Stomach smooth muscle (tissue), 2 donors: ENCODE measurements at regions not wholly inside any gene's neighbourhood (a gene's known extent, or its start where the extent isn't known, plus 50 kb on each side); places are given as distances from the start of the nearest gene placed in this dataset.
"Not testable (repeated sequence)": the region's sequence is repeated elsewhere in the genome, so short reads cannot be mapped to it uniquely, and the experiment has no call there.

ENCODE experiments used
- H3K27ac ChIP-seq: one replicate; pipeline ENCODE4 v1.7.0; 2013; ENCODE audit warnings: mild to moderate bottlenecking, low read length, inconsistent platforms
- H3K27me3 ChIP-seq, 2 donors: one replicate each; pipeline ENCODE4 v1.7.0; 2013; ENCODE audit warnings: low read length in 2 of 2; ENCODE audit not compliant: insufficient read depth in 2 of 2, control insufficient read depth in 1 of 2
- H3K36me3 ChIP-seq, 2 donors: one replicate each; pipeline ENCODE4 v1.7.0; 2013; ENCODE audit warnings: low read length in 2 of 2; ENCODE audit not compliant: control insufficient read depth in 2 of 2, insufficient read depth in 2 of 2
- H3K4me1 ChIP-seq: one replicate; pipeline ENCODE4 v1.7.0; 2013; ENCODE audit warnings: low read length; ENCODE audit not compliant: control insufficient read depth, insufficient read depth
- H3K4me3 ChIP-seq, 2 donors: one replicate each; pipeline ENCODE4 v1.7.0; 2013; ENCODE audit warnings: low read length in 2 of 2
- H3K9ac ChIP-seq, 2 donors: one replicate each; pipeline ENCODE4 v1.7.0; 2013; ENCODE audit warnings: low read length in 2 of 2, mild to moderate bottlenecking in 1 of 2
- H3K9me3 ChIP-seq, 2 donors: one replicate each; pipeline ENCODE4 v1.7.0; 2013; ENCODE audit warnings: low read length in 2 of 2; ENCODE audit not compliant: control insufficient read depth in 2 of 2
- donor health status: healthy.
- donor health status: Pancreatic carcinoma.

DNA sequence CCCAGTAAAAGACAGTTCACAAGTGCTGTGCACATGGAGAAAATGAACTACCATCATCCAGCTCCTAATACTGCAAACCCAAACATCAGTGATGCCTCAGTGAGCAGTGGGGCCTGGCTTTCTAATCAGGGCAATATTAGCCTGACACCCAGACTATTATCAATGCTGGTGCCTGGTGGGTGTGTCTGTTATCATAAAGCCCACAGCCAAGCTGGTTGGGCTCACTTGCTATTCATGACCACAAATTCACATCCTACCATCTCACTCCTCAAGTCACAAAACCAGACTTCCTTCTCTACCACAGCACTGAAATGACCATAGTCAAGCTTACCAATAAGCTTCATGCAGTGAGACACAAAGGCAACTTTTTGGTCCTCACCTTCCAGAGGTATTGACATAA, 180.8 kb upstream of the PLN start:
- Histone ChIP-seq H3K27me3 (no peaks in the 10 kb centered on the region), H3K9ac (no peak overlapping the region), H3K4me3 (no peak overlapping the region), H3K9me3 (no peaks in the 10 kb centered on the region), H3K36me3 (no peaks in the 10 kb centered on the region), H3K27ac (no peak overlapping the region), H3K4me1 (no peaks in the 10 kb centered on the region)

GRCh38 chr6:118370722-118371121, 177.4 kb upstream of the PLN start:
- Histone ChIP-seq H3K9me3 (no peaks in the 10 kb centered on the region), H3K27me3 (no peaks in the 10 kb centered on the region), H3K9ac (no peak overlapping the region), H3K4me1 (no peaks in the 10 kb centered on the region), H3K4me3 (no peak overlapping the region), H3K36me3 (no peaks in the 10 kb centered on the region), H3K27ac (no peak overlapping the region)

GRCh38 chr6:118371955-118372354, 176.1 kb upstream of the PLN start:
- no peaks in the 10 kb centered on the region for H3K9me3 ChIP-seq
- H3K9ac ChIP-seq: no peak overlapping the region
- no peaks in the 10 kb centered on the region for H3K36me3 ChIP-seq
- no peaks in the 10 kb centered on the region for H3K27me3 ChIP-seq
- H3K4me1 ChIP-seq: no peaks in the 10 kb centered on the region
- no peak overlapping the region for H3K27ac ChIP-seq
- no peak overlapping the region for H3K4me3 ChIP-seq

- Histone ChIP-seq H3K9ac (no peak overlapping the region), H3K27ac (no peak overlapping the region)
Observed at GRCh38 chr6:118372413-118372812, 175.7 kb upstream of the PLN start.

DNA sequence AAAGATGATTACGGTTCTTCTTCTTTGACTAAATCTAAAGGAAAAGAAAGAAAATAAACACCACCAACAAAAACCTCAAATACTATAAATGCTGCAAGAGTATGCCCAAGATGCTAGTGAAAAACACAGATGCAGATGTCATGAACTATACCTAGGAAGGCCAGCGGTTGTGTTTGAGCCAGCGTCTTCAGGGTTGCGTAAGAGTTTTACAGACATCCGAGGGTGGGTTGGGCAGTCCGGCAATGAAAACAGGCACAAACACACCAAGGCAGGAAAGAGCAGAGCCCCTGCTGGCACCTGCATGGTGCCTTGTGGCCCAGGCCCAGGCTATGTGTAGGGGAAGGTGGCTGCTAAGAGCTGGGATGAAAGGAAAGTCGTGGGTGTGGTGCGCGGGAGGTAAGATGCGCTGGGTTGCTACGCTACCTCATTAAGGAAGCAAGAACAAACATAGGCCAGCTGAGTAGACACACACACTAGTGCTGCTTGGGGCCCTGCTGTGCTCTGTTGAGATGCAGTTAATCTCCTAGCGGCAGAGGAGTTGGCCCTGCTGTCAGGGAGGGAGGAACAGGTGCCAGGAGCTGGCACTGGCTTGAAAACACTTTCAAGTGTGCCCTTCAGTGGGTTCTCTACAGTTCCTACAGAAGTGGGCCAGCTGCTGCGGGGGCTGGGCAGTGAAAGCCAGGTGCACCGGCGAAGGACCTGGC, 170.2 kb upstream of the PLN start:
- Histone ChIP-seq H3K4me1 (no peaks in the 10 kb centered on the region), H3K4me3 (no peak overlapping the region), H3K27ac (no peak overlapping the region), H3K9ac (no peak overlapping the region), H3K36me3 (no peaks in the 10 kb centered on the region), H3K27me3 (no peaks in the 10 kb centered on the region), H3K9me3 (no peaks in the 10 kb centered on the region)

More at GRCh38 chr6:118372413-118372812, 175.7 kb upstream of the PLN start:
- Histone ChIP-seq H3K36me3 (no peaks in the 10 kb centered on the region), H3K27me3 (no peaks in the 10 kb centered on the region), H3K4me1 (no peaks in the 10 kb centered on the region), H3K9me3 (no peaks in the 10 kb centered on the region), H3K4me3 (no peak overlapping the region)

GRCh38 chr6:118380620-118381019, 167.5 kb upstream of the PLN start:
- not testable (repeated sequence) for H3K27ac ChIP-seq, H3K9me3 ChIP-seq, H3K4me1 ChIP-seq, H3K36me3 ChIP-seq, H3K9ac ChIP-seq, H3K27me3 ChIP-seq, H3K4me3 ChIP-seq

DNA sequence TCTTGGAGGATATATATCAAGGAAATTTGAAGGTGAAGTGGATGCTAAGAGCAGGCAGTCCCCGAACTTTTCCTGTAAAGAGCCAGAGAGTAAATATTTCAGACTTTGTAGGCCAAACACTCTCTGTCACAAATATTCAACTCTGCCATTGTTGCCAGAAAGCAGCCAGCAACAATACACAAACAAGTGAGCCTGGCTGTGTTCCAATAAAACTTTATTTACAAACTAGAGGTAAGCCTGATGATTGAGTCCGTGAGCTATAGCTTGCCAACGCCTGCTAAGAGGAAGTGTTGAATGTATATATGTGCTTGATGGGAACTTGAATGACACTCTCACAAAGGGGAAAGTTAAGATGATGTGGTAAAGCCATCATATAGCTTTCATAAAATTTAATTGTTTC, 166.0 kb upstream of the PLN start:
- H3K4me3 ChIP-seq: no peak overlapping the region
- no peaks in the 10 kb centered on the region for H3K27me3 ChIP-seq
- no peaks in the 10 kb centered on the region for H3K36me3 ChIP-seq
- no peaks in the 10 kb centered on the region for H3K4me1 ChIP-seq
- peak overlapping the region; percentile 37 for H3K27ac ChIP-seq
- no peak overlapping the region for H3K9ac ChIP-seq
- H3K9me3 ChIP-seq: no peaks in the 10 kb centered on the region

GRCh38 chr6:118383924-118384323, 164.2 kb upstream of the PLN start:
- Histone ChIP-seq H3K9ac (no peak overlapping the region), H3K4me1 (no peaks in the 10 kb centered on the region), H3K9me3 (no peaks in the 10 kb centered on the region), H3K27ac (no peak overlapping the region), H3K4me3 (no peak overlapping the region), H3K27me3 (no peaks in the 10 kb centered on the region), H3K36me3 (no peaks in the 10 kb centered on the region)

DNA sequence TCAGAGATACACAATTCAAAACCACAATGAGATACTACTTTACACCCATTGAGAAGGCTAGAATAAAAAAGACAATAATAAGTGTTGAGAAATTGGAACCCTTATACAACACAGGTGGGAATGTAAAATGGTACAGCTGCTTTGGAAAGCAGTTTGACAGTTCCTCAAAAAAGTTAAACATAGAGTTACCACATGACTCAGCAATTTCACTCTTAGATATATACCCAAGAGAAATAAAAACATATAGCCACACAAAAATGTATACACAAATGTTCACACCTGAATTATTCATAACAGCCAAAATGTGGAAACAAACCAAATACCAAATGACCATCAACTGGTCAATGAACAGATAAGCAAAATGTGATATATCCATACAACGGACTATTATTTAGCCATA, 161.1 kb upstream of the PLN start:
- H3K27ac ChIP-seq: no peak overlapping the region
- no peaks in the 10 kb centered on the region for H3K9me3 ChIP-seq
- no peaks in the 10 kb centered on the region for H3K4me1 ChIP-seq
- no peak overlapping the region for H3K9ac ChIP-seq
- no peaks in the 10 kb centered on the region for H3K27me3 ChIP-seq
- no peaks in the 10 kb centered on the region for H3K36me3 ChIP-seq
- H3K4me3 ChIP-seq: no peak overlapping the region

- H3K27ac ChIP-seq: no peak overlapping the region
- H3K4me3 ChIP-seq: no peak overlapping the region
- no peaks in the 10 kb centered on the region for H3K4me1 ChIP-seq
- no peaks in the 10 kb centered on the region for H3K27me3 ChIP-seq
- H3K9ac ChIP-seq: no peak overlapping the region
- H3K36me3 ChIP-seq: no peaks in the 10 kb centered on the region
- H3K9me3 ChIP-seq: no peaks in the 10 kb centered on the region
Observed at GRCh38 chr6:118387921-118388701, 160.0 kb upstream of the PLN start.

GRCh38 chr6:118391086-118391485, 157.0 kb upstream of the PLN start:
- Histone ChIP-seq H3K4me1 (no peaks in the 10 kb centered on the region), H3K4me3 (no peak overlapping the region), H3K27me3 (no peaks in the 10 kb centered on the region), H3K9me3 (no peaks in the 10 kb centered on the region), H3K9ac (no peak overlapping the region), H3K27ac (no peak overlapping the region), H3K36me3 (no peaks in the 10 kb centered on the region)
